ENCODE measurements at regions not wholly inside any gene's neighbourhood (a gene's known extent, or its start where the extent isn't known, plus 50 kb on each side); places are given as distances from the start of the nearest gene placed in this dataset.

- no peak overlapping the region for H3K9ac ChIP-seq (ENCODE audit: insufficient read depth in 1 of 2, low read depth in 2 of 2, low read length in 2 of 2)
- 9% methylated on average over 7 of the region's 7 CpGs for WGBS (ENCODE audit: insufficient coverage, low coverage, missing lambda C conversion rate)
- H3K4me1 ChIP-seq (replicated peaks in 1 of 2; ENCODE audit: control insufficient read depth in 2 of 2, insufficient read depth in 2 of 2, low read length in 2 of 2) = no peaks in the 10 kb centered on the region
- CTCF ChIA-PET (ENCODE audit: low intra/inter-chr PET ratio) = no interaction called here
- no TSS peak for BruUV-seq (replicated peaks)
- no peaks in the 10 kb centered on the region for H3K36me3 ChIP-seq (ENCODE audit: control insufficient read depth, insufficient read depth, low read length)
- H3K9me3 ChIP-seq (replicated peaks; ENCODE audit: control insufficient read depth, insufficient read depth, low read depth, low read length) = no peaks in the 10 kb centered on the region; the same call in none of the 2 replicates
- no peaks in the 10 kb centered on the region for H3K79me2 ChIP-seq (ENCODE audit: control insufficient read depth, insufficient read depth, low read length)
- H3K27ac ChIP-seq (ENCODE audit: extremely low read depth, low read depth, low read length) = no peak overlapping the region
- H3K9me1 ChIP-seq (ENCODE audit: control insufficient read depth, insufficient read depth, low read length) = no peaks in the 10 kb centered on the region
- ATAC-seq (peak; percentile 35; the same call in 1 of the 3 replicates), FAIRE-seq (no peak), DNase-seq (ENCODE audit: extremely low read depth in 1 of 4, low spot score in 3 of 4) (no peak)
- H2AFZ ChIP-seq (ENCODE audit: low read depth, low read length) = no peak overlapping the region
- no peak overlapping the region for H3K4me2 ChIP-seq (ENCODE audit: insufficient read depth, low read length)
- H3K27me3 ChIP-seq (ENCODE audit: control insufficient read depth in 2 of 2, insufficient read depth in 2 of 2, low read length in 2 of 2) = no peaks in the 10 kb centered on the region
- H3K4me3 ChIP-seq = no peak overlapping the region
- intact Hi-C loops (cut with micrococcal nuclease) (no loop called here), in situ Hi-C loops (cut with MboI) (no loop called here)
- H4K20me1 ChIP-seq (replicated peaks; ENCODE audit: control insufficient read depth, insufficient read depth, low read length) = no peaks in the 10 kb centered on the region
- POLR2A ChIA-PET = no interaction called here
- TF ChIP-seq, protein P1, sequence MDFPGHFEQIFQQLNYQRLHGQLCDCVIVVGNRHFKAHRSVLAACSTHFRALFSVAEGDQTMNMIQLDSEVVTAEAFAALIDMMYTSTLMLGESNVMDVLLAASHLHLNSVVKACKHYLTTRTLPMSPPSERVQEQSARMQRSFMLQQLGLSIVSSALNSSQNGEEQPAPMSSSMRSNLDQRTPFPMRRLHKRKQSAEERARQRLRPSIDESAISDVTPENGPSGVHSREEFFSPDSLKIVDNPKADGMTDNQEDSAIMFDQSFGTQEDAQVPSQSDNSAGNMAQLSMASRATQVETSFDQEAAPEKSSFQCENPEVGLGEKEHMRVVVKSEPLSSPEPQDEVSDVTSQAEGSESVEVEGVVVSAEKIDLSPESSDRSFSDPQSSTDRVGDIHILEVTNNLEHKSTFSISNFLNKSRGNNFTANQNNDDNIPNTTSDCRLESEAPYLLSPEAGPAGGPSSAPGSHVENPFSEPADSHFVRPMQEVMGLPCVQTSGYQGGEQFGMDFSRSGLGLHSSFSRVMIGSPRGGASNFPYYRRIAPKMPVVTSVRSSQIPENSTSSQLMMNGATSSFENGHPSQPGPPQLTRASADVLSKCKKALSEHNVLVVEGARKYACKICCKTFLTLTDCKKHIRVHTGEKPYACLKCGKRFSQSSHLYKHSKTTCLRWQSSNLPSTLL (IDR thresholded peaks at IDR 0.05) = no peak
- TF ChIP-seq MEF2A (IDR thresholded peaks at IDR 0.05; ENCODE audit: control insufficient read depth, low read depth, low read length) (no peak), CHD1 (IDR thresholded peaks at IDR 0.05; ENCODE audit: low read length) (no peak), ZNF174 (CRISPR knock-in tag; IDR thresholded peaks at IDR 0.05) (no peak)
- TF ChIP-seq, protein P2, sequence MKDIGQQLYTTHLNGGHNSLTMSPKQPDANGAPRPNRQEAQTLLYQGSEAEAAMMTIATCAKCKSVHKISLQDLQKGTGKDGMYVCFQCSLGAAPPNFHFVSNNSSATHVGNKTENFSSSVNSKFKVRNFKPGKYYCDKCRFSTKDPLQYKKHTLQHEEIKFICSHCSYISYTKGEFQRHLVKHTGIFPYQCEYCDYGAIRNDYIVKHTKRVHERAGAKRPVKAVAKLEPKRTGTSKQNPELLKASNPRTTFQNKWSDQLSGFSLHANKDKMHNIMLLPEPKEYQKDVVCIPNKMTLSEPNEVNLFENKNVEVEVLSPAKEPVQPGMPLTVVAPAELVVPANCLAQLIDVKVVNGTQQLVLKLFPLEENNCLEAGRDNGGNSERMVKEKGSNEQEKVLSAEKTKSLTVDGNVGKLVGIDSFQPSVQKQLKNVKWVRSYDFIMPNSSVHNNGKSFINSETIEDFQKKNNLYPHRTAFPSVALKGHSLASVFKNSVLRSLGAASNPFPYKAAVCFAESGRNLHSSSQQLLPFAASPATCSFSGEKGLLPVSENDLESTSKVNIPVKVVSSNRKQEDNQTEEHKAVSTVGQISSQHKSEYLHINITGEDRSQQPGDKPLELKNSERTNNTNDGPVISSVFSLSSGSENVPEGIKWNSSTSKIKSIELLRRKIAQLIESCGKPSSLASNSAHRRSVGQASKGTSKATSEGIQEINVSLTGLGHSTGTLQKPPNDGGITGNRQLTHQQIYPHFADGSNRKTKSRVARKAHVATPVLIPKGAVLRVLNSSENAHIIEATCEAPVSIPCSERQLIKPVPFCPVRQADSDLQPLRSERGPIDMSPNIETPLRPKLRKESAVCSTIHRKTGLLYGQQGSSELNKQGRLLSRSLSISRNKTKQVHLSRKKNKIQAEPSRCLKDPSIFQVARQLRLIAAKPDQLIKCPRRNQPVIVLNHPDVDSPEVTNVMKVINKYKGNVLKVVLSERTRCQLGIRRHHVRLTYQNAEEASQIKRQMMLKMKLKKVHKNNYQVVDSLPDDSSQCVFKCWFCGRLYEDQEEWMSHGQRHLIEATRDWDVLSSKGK (CRISPR knock-in tag; IDR thresholded peaks at IDR 0.05) = no peak
Observed at GRCh38 chr6:67200626-67201403, 1434.3 kb upstream of the ADGRB3 start.

All from K562 (cell line).